Activated gamma-delta T cell (primary cell): ENCODE measurements at regions not wholly inside any gene's neighbourhood (a gene's known extent, or its start where the extent isn't known, plus 50 kb on each side); places are given as distances from the start of the nearest gene placed in this dataset.
A peak's percentile ranks its signal among the peaks of the same experiment; 100 is the strongest.

ENCODE experiments used
- DNase-seq: peaks from one replicate; lab custom pipeline; 2025; lab: John Stamatoyannopoulos, UW

- no peak for DNase-seq
These were observed 217.3 kb upstream of the GOLIM4 start for GRCh38 chr3:168312984-168313383.

GRCh38 chr3:168307893-168308292, 212.2 kb upstream of the GOLIM4 start:
- no peak for DNase-seq

GRCh38 chr3:168295027-168295426, 199.3 kb upstream of the GOLIM4 start:
- DNase-seq, result no peak

GRCh38 chr3:168292296-168292695, 196.6 kb upstream of the GOLIM4 start:
- no peak for DNase-seq

- no peak for DNase-seq
These were observed 193.8 kb upstream of the GOLIM4 start for GRCh38 chr3:168289471-168290008.

- no peak for DNase-seq
These were observed 193.0 kb upstream of the GOLIM4 start for GRCh38 chr3:168288511-168289401.

- no peak for DNase-seq
These were observed 189.8 kb upstream of the GOLIM4 start for GRCh38 chr3:168285506-168285905.

GRCh38 chr3:168284728-168285127, 189.0 kb upstream of the GOLIM4 start:
- DNase-seq, result no peak

- DNase-seq, result no peak
These were observed 179.9 kb upstream of the GOLIM4 start for GRCh38 chr3:168275662-168276061.

GRCh38 chr3:168273917-168274316, 178.2 kb upstream of the GOLIM4 start:
- no peak for DNase-seq

- no peak for DNase-seq
These were observed 177.3 kb upstream of the GOLIM4 start for GRCh38 chr3:168273036-168273435.

- DNase-seq, result no peak
These were observed 176.7 kb upstream of the GOLIM4 start for GRCh38 chr3:168272343-168272985.

- DNase-seq, result no peak
These were observed 176.2 kb upstream of the GOLIM4 start for GRCh38 chr3:168271932-168272331.

GRCh38 chr3:168269001-168269400, 173.3 kb upstream of the GOLIM4 start:
- DNase-seq, result no peak

GRCh38 chr3:168267179-168267578, 171.5 kb upstream of the GOLIM4 start:
- no peak for DNase-seq

GRCh38 chr3:168266335-168266734, 170.6 kb upstream of the GOLIM4 start:
- no peak for DNase-seq

GRCh38 chr3:168262887-168263286, 167.2 kb upstream of the GOLIM4 start:
- no peak for DNase-seq

- no peak for DNase-seq
These were observed 165.1 kb upstream of the GOLIM4 start for GRCh38 chr3:168260859-168261258.

- no peak for DNase-seq
These were observed 155.6 kb upstream of the GOLIM4 start for GRCh38 chr3:168251371-168251770.

- no peak for DNase-seq
These were observed 154.7 kb upstream of the GOLIM4 start for GRCh38 chr3:168250415-168250861.

- peak; percentile 7 for DNase-seq
These were observed 154.1 kb upstream of the GOLIM4 start for GRCh38 chr3:168249550-168250414.

- DNase-seq, result no peak
These were observed 153.5 kb upstream of the GOLIM4 start for GRCh38 chr3:168249205-168249549.
